ENCODE measurements at regions not wholly inside any gene's neighbourhood (a gene's known extent, or its start where the extent isn't known, plus 50 kb on each side); places are given as distances from the start of the nearest gene placed in this dataset.

DNA sequence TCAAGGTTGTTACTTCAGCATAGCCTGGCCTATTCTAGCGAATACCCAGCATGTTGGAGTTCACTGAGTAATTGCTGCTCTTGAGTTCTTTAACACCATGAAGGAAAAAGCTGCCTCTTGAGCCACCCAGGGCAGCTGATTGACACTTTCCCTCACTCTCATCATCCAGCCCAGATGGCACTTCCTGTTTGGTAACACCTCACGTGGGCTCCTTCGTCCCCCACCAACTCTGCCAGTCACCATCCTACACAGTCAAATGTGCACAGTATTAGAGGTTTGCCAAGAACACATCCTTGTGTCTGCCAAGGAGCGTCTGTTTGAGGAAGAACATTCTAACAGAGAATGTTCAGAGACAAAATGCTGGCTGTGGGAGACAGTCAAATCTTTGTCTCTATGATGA is 266.3 kb downstream of the RPLP1 start:
- no peak for DNase-seq (ENCODE audit: low read depth)

DNA sequence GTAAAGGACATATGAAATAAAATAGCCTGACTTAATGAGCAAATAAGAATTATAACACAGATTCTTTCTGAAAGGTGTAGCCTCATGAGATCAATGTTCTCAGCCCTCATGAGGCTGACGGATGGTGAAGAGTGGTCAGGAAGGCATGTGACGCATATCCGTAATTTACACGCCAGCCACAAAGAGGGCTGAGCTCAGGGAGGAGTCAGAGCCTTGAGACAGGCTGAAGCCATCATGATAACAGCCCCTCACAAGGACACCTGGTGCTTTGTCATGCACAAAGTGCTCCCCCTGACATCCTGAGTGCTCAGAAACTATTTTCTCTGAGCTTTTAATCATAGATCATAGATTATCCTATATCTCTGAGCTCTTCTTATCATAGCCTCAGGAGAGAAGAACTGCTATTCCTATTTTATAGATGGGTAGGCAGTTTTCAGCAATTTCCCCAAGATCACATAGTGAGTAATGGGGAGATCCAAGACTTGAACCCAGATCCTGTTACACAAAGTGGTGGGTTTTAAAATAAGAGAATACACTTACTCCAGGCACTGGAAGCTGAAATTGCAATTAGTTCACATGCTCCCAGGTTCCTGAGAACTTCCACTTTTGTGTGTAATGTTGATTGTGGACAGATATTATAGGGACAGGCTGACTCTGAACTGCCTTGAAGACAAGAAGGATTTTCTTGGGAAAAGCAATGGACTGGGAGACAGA is 267.1 kb downstream of the RPLP1 start:
- DNase-seq (ENCODE audit: low read depth) = peak; percentile 24

DNA sequence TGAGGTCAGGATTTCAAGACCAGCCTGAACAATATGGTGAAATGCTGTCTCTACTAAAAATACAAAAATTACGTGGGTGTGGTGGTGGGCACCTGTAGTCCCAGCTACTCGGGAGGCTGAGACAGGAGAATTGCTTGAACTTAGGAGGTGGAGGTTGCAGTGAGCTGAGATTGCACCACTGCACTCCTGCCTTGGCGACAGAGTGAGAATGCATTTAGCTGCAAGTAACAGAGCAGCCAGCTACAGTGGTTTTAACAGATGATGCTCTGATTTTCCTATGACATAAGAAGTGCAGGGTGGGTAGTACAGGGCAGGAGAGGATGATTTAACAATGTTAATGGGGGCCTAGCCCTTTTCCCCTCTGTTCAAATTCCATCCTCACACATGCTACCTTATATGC is 267.9 kb downstream of the RPLP1 start:
- DNase-seq (ENCODE audit: low read depth) = no peak

DNA sequence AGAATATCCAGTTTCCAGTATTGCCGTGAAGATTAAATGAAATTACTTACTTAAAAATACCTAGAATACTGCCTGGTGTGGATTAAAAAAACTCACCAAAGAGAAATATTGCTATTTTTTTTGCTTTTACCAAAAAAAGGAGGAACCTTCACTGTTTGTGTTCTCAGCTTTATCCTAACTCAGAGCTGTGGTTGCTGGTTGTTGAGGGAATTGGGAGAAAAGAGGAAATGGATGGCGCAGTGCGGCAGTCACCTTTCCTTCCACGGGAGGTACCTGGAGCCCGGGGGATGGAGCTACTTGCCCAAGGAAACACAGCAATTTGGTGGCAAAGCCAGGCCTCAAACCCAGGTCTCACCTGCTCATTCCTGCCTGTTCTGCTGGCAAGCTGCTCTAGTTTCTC is 270.3 kb downstream of the RPLP1 start:
- no peak for DNase-seq (ENCODE audit: low read depth)

DNA sequence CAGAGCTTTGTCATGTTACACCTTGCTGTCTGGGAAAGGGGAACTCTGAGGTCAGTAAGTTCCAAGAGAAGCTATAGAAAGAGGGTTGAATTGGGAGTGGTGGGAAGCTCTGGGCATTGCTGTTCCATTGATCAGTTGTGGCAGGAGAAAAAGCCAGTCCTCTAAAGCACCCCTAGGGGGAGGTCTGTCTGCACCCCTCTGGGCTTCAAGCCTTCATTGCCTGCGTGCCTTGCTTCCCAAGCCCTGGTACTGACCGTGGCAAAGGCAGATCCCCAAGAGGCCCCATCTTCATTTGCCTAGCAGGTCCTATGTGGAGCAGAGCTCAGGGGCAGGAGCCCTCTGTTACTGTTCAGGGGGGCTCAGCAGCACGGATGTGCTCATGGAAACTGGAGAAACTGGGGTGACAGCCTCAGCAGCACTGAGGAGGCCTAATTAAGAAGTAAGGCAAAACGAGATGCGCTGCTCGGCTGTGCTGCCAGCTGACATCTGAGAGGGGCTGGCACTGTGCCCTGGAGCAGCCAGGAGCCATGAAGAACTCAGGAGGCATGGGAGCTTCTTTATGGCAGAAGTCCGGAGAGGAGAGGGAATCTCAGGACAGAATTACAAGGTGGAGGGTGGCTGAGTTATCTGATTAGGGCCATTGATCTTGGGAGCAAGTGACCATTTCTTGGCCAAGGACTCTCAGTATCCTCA is 270.9 kb downstream of the RPLP1 start:
- no peak for DNase-seq (ENCODE audit: low read depth)

DNA sequence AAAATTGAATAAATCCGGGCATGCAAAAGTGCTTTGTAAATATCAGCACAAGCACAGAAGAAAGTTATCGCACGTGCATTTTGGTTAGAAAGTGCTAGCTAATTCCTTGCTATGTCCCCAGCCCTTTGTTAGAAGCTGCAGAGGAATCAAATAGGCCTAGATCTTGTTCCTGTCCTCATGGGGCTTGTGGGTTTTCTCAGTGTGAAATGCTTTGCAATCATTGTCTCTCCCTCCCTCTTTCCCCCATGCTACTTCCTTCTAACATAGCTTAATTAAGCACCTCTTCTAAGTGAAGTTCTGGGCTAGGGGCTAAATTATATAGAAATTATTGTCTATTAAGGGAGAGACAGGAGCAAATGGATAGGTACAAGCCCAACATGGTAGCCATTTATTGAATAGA is 271.7 kb downstream of the RPLP1 start:
- no peak for DNase-seq (ENCODE audit: low read depth)

DNA sequence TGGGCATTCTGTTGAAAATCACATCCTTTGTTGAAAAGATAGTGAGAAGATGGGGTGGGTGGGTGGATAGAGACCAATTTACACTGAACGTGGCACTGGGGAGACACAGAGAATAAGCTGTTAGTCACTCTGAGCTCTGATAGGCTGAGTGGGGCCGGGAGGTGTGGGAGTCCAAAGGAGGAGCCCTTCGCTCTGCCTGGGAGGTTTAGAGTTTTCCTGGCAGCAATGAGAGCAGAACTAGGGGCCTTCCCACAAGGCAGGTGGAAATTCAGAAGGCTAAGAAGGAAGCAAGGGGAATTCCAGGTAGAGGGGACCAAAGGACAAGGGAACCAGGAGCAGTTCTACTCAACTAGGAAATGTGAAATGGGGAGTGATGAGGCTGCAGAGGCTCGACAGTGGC is 272.7 kb downstream of the RPLP1 start:
- DNase-seq (ENCODE audit: low read depth) = no peak

DNA sequence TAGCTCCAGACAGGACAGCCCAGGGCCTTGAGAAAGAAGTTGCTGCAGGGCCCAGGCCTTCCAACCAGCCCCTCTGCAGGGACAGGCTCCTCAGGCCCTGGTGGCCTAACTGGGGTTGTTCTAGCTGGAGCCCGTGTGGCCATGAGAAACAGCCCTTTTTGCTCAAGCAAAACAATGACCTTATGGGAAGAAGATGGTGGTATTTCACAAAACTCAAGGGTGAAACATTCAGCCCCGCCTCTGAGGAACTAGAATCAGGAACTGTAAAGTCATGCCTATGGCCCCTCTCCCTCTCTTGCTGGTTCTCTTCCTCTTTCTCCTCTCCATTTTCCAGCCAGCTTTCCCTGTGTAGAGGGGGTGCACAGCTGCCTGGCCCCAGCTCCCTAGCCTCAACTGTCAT is 273.3 kb downstream of the RPLP1 start:
- DNase-seq (ENCODE audit: low read depth) = no peak

DNA sequence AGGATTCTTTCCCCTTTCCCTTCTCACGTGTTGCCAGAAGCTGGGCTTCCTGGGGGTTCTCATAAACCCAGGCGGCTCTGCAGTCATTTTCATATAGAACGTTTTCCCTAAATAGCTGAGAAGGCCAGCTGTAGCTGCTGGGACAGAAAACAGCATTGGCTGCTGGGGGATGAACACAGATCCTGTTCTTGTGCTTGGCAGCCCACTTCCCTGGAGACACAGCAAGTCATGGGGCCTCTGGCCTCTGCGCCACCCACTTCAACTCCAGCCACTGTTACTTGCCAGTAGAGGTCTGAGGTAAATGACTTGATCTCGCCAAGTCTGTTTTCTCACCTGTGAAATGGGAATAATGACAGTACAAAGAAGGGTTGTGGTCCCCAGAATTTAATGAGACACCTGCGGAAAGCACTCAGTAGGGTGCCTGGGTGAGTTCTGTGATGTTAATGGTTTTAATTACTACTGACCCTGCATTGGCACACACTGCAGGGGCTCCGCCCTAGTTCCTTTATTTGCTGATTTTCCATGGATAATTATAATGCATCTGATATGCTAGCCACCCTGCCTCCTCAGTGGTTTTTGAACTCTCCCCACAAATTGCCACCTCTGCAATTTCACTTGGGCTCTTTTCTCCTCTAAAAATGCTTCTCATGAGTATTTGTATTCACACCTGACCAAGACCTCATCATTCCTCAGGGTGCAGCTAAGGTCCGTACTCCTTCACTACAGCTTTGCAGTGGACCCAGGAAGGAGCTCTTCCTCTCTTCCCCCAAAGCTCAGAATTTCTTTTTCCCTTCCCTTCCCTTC is 274.7 kb downstream of the RPLP1 start:
- DNase-seq (ENCODE audit: low read depth) = no peak

DNA sequence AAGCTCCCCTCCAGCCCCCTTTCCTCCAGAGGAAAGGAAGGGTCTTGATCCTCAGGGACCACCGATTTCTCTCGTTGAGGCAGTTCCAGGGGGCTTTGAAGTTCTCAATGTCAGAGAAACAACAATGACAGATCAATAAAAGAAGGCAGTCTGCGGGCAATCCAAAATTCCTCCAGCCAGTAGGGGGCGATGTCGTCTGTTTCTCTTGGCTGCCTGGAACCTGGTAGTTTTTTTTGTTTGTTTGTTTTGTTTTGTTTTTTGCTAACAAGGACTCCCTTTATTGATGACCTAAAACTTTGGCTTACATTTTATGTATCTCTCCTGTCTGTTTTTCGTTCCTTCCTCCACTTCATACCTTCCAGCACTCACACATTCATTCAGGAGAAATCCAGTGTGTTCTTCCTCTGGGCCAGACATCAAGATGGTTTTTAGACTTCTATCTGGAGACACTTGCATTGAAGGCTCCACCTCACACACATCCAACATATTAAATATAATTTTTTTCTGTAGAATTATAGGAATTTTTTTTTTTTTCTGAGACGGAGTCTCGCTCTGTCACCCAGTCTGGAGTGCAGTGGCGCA is 276.6 kb downstream of the RPLP1 start:
- DNase-seq (ENCODE audit: low read depth) = peak; percentile 38

DNA sequence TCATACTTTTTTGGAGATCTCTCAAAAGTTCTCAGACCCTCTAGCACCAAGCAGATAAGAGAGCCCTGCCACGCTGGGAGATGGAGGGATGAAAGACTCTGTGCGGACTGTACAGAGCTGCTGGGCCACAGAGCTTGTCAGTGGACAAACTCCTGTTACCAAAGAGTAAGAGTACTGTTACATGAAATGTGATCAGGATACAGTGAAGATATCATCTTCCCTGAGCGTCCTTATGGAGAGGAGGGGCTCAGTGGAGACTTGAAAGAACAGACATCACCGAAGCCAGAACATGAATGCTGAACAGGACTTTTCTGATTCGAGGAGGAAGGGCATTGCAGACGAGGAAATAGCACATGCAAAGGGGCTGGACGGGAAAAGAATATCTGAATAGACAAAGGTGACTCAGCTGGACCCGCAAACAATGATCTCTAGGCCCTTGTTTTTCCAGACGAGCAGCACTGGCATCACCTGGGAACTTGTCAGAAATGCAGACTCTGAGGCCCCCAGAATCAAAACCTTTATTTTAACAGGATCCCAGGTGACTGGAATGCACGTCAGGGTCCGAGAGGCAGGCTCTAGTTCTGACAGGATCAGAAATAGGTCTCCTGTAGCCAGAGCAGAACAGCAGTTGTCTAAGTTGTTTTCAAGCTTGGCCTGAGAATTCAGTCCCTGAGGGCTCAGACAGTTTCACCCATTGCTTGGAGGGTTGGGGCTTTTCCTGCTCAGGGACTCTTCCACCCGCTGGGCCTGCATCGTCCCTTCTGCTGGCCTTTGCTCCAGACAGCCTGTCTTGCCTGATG is 277.9 kb downstream of the RPLP1 start:
- DNase-seq (ENCODE audit: low read depth) = no peak

DNA sequence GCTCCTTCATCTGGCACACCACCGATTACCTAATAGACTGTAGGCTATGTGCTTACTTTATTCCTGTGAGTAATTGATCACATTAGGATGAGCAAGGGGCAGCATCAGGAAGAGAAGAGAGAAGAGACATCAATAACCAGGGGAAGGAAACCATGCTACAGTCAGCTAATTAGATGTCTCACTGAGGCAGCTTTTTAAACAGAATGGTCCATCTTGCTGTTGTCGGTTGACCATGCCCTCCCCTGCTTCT is 278.4 kb downstream of the RPLP1 start:
- no peak for DNase-seq (ENCODE audit: low read depth)

DNA sequence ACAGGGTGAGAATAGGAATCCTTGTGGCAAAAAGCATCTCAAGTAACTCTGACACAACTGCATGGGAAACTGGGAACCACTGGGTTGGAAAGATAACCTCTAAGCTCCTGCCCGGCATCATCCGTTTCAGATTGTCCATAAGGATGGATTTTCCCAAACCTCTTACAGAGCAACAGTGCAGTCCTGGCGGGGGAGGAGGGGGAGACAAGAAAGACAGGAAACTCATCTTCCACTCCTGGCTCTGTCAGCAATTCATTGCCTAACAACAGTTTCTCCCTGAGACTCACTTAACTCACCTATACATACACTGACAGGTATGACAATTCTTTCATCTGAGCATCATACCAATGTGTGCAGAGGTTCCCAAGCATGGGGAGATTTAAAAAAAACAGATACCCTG is 279.0 kb downstream of the RPLP1 start:
- DNase-seq (ENCODE audit: low read depth) = no peak

DNA sequence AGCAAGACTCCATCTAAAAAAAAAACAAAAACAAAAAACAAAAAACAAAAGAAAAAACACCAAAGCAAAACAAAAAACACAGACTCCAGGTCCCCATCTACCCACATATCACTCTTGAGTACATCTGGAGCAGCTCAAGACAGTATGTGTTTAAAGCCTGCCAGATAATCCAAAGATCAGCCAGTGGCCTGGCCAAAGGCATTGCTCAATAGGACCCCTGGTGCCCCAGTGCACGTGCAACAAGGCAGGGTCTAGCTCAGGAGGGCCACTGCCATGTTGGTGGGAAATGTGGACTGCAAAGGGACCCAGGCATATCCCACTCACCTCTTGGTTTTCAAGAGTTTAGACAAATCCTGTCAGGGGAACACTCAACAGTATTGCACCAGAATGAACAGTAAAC is 279.5 kb downstream of the RPLP1 start:
- DNase-seq (ENCODE audit: low read depth) = no peak

DNA sequence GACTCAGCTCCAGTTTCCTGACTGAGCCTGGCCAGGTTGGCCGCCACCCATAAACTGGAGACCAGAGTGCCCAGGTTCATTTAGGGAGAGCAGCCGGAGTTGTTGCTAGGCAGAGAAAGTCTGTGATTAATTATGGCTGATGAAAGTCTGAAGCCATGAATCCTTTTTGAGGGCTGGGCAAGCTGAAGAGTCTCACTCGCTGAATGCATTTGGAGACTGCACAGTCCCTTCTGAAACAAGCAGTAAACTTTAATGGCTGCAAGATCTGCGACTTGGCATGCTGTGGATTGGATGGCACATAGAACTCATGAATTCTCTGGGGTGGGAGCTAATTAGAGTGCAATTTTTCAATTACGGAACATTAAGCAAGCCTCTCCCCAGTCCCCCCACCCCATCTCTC is 282.1 kb downstream of the RPLP1 start:
- DNase-seq (ENCODE audit: low read depth) = no peak

DNA sequence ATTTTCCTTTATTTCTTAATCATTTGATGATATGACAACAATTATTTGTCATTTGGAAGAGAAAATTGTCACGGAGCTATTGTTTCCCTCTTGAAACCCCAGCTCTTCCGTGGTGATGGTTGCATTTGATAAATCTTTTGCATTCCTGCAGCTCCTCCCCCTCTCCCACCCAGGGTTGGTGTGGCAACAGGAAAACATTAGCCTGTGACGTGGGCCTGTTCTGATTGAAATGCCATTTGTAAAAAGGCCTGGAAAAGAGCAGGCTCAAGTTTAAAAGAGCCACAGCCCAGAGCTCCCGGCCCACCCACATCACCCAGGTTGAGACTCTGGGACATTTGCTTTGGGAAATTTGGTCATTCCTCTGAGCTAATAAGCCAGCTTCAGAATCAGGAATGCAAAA is 282.5 kb downstream of the RPLP1 start:
- DNase-seq (ENCODE audit: low read depth) = no peak

DNA sequence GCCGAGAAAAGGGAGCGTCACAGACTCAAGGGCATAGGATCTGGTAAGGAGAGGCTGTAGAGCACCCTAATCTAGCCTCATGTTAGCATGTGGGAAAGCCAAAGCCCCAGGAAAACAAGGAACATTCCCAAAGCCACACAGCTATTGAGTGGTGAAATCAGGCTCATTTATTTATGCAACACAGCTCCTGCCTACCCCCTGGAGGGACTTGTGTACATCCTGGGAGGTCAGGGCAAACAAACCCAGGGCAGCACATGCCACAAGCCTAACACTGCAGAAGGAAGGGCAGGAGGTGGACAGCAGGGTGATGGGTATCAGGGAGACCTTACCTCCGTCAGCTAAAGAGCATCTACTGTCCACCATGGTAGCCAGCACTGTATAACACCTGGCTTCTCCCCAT is 283.5 kb downstream of the RPLP1 start:
- no peak for DNase-seq (ENCODE audit: low read depth)

DNA sequence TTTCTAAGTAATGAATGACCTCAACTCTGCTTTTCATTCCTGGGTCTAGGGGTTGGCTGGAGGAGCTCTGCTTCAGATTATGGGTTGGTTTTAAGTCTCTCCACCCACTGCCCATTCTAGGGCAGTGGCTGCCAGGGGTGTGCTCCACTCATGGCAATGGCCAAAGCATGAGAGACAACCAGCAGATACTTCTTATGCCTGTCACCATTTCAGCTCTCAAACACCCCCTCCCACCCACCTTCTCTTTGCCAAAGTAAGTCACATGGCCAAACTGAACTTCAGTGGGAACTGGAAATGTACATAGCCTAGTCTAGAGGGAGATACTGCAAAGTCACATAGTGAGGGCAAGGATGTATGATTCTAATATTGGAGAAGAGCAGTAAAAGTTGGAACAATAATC is 285.3 kb downstream of the RPLP1 start:
- no peak for DNase-seq (ENCODE audit: low read depth)

DNA sequence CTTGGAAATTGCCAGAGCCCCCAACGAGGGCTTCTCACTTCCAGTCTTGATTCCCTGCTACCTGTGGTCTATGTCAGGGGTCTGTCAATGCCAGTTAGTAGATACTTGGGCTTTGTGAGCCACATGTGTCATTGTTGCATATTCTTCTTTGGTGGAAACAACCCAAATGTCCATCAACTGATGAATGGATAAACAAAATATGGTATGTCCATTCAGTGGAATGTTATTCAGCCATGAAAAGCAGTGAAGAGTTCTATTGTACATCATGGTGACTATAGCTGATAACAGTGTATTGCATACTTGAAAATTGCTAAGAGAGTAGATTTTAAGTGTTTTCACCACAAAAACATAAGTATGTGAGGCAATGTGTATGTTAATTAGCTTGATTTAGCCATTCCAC is 288.1 kb downstream of the RPLP1 start:
- DNase-seq (ENCODE audit: low read depth) = no peak

DNA sequence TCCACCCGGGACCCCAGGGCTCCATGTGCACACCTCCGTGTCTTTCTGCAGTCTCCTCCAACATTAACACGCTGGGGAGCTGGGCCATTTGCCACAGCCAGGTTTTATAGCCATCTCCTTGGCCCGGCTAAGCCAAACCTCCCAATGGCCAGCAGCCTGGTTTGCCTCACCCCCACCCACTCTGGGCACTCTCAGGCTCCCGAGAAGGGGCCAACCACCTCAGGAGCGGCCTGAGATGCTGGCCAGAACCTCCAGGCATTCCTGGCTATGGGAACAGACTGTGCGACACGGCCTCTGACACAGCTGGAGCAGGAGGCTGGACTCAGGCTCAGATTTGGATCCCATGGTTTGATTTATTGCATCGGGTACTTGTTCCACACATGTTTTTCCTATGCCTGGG is 289.7 kb downstream of the RPLP1 start:
- DNase-seq (ENCODE audit: low read depth) = no peak

DNA sequence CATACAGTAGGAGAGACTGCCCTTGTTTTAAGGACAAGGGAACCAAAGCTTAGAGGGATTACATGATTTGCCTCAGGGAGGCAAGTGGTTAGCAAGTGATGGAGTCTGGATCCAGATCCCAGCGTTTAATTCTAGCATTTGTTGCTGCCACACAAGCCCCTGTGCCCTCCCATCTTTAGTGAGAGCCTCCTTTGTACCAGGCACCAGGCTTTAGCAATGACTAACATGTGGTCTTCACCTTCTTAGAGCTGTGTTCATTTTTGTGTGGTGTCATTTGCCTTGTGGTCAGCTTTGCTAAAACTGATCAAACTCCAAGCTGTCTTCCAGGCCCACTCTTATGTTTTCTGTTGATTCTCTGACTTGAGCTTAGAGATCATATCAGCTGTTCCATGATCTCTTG is 290.5 kb downstream of the RPLP1 start:
- no peak for DNase-seq (ENCODE audit: low read depth)

DNA sequence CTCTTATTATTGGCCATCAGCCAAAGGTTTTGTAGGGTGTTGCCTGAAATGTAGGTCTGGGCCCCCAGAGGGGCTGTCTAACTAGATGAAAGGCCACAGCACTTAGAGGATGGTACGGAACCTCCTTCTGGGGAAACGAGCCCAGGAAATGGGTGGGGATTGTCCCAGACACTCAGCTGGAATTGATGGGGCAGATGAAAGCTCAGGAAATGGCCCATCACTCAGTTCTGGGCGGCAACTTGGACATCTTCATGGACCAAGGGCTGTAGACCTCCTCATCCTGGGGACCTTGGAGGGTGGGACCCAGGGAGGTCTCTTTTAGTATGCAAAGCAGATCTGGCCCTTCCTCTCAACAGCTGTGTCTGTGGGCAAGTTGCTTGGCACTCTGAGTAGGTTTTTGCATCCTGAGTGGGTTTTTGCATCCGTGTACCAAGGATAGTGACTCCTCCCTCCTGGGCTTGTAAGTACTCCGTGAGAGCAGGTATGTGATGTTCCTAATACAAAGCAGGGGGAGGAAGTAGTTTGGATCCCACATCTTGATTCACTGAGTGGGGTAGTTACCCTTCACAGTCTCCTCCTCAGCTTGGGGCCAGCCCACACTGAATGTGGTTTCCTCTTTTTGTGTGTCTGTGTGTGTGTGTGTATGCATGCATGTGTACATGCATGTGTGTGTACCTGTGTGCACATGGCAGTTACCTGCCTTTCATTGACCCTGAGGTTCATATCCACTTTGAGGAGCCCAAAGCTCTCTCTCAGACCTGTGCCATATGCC is 292.0 kb downstream of the RPLP1 start:
- DNase-seq (ENCODE audit: low read depth) = no peak
